ENCODE measurements at regions not wholly inside any gene's neighbourhood (a gene's known extent, or its start where the extent isn't known, plus 50 kb on each side); places are given as distances from the start of the nearest gene placed in this dataset.

GRCh38 chr3:89713196-89713595, 605.8 kb downstream of the EPHA3 start:
- Histone ChIP-seq H3K18ac (ENCODE audit: extremely low read depth, low read length) (no peak overlapping the region), H3K9ac (replicated peaks in 1 of 4; ENCODE audit: extremely low read depth in 1 of 4, low read depth in 3 of 4, low read length in 3 of 4) (no peak overlapping the region), H3K36me3 (ENCODE audit: control insufficient read depth in 2 of 4, insufficient read depth in 4 of 4, low read length in 3 of 4) (no peaks in the 10 kb centered on the region), H3K27ac (ENCODE audit: low read depth, low read length) (no peak overlapping the region), H4K5ac (ENCODE audit: insufficient read length, low read depth, low read length) (no peak overlapping the region), H3K4me3 (ENCODE audit: extremely low read depth in 1 of 4, insufficient read depth in 2 of 4, low read depth in 3 of 4, low read length in 4 of 4) (no peak overlapping the region), H2BK12ac (ENCODE audit: low read depth, low read length) (no peak overlapping the region), H3K4ac (replicated peaks; ENCODE audit: insufficient read length, low read depth, low read length) (no peak overlapping the region), H2BK15ac (ENCODE audit: low read length) (no peak overlapping the region), H4K91ac (replicated peaks; ENCODE audit: insufficient read length, low read length) (no peak overlapping the region), H3K4me2 (ENCODE audit: insufficient read depth in 1 of 2, low read depth in 2 of 2, low read length in 2 of 2) (no peak overlapping the region), H3K4me1 (replicated peaks in 1 of 4; ENCODE audit: control insufficient read depth in 3 of 4, insufficient read depth in 4 of 4, low read length in 3 of 4) (no peaks in the 10 kb centered on the region), H4K20me1 (replicated peaks in 1 of 2; ENCODE audit: control insufficient read depth in 1 of 2, insufficient read depth in 2 of 2, low read length in 2 of 2) (no peaks in the 10 kb centered on the region), H2BK20ac (ENCODE audit: low read length) (no peak overlapping the region), H2AFZ (ENCODE audit: low read length) (no peak overlapping the region), H2BK5ac (ENCODE audit: low read depth, low read length) (no peak overlapping the region), H3K27me3 (replicated peaks in 1 of 4; ENCODE audit: control insufficient read depth in 3 of 4, extremely low read depth in 1 of 4, insufficient read depth in 3 of 4, low read length in 3 of 4) (no peaks in the 10 kb centered on the region), H4K8ac (ENCODE audit: extremely low read depth, insufficient read depth, low read length) (no peak overlapping the region), H3K56ac (replicated peaks; ENCODE audit: insufficient read length, low read depth, low read length) (no peak overlapping the region), H3K14ac (ENCODE audit: insufficient read length) (no peak overlapping the region), H3K79me1 (ENCODE audit: low read depth, low read length) (no peaks in the 10 kb centered on the region), H2BK120ac (replicated peaks; ENCODE audit: low read depth, low read length) (no peak overlapping the region), H3K79me2 (ENCODE audit: control insufficient read depth in 1 of 2, insufficient read depth in 2 of 2, low read length in 2 of 2) (no peaks in the 10 kb centered on the region), H3K23ac (ENCODE audit: insufficient read length) (no peak overlapping the region), H3K23me2 (ENCODE audit: low read depth, low read length) (no peaks in the 10 kb centered on the region; the same call in 1 of the 2 replicates), H3K9me3 (ENCODE audit: insufficient read depth in 2 of 2, low read depth in 1 of 2, low read length in 1 of 2) (no peaks in the 10 kb centered on the region), H2AK5ac (ENCODE audit: low read depth, low read length) (no peak overlapping the region)
- POLR2A ChIA-PET (ENCODE audit: partially characterized antibody), result no interaction called here
- CTCF ChIA-PET (ENCODE audit: partially characterized antibody), result no interaction called here
- DNase-seq (ENCODE audit: low read depth in 1 of 2, low spot score in 2 of 2) (no peak), FAIRE-seq (no peak)
- 97% methylated on average over 3 of the region's 3 CpGs; no CpG with 5 or more reads in 1 of the 2 experiments for WGBS, 2 experiments (ENCODE audit: extremely low coverage in 1 of 2, insufficient coverage in 1 of 2, insufficient read length in 1 of 2, insufficient replicate concordance in 2 of 2, low coverage in 1 of 2, low lambda C conversion rate in 2 of 2, missing lambda C conversion rate in 1 of 2)
- TF ChIP-seq, protein P1, sequence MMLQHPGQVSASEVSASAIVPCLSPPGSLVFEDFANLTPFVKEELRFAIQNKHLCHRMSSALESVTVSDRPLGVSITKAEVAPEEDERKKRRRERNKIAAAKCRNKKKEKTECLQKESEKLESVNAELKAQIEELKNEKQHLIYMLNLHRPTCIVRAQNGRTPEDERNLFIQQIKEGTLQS (IDR thresholded peaks at IDR 0.05; ENCODE audit: insufficient read depth, low read depth, low read length), result no peak
- TF ChIP-seq TAF7 (optimal IDR thresholded peaks at IDR 0.05; ENCODE audit: borderline replicate concordance, low read depth, low read length) (no peak), CEBPB (IDR thresholded peaks at IDR 0.05; ENCODE audit: low read depth, low read length) (no peak), PHF8 (conservative IDR thresholded peaks at IDR 0.05; ENCODE audit: low read depth, low read length) (no peak), MAFK (IDR thresholded peaks at IDR 0.05; ENCODE audit: low read depth, low read length) (no peak), EP300 (IDR thresholded peaks at IDR 0.05; ENCODE audit: borderline replicate concordance in 1 of 2, low read depth in 2 of 2, low read length in 2 of 2) (no peak), KDM4A (IDR thresholded peaks at IDR 0.05; ENCODE audit: low read depth, low read length, severe bottlenecking) (no peak), GABPA (IDR thresholded peaks at IDR 0.05; ENCODE audit: borderline replicate concordance, insufficient read depth, low read length) (no peak), KDM1A (IDR thresholded peaks at IDR 0.05; ENCODE audit: borderline replicate concordance, low read length) (no peak), ATF2 (IDR thresholded peaks at IDR 0.05; ENCODE audit: low read length) (no peak), RXRA (IDR thresholded peaks at IDR 0.05; ENCODE audit: insufficient read depth, low read depth, low read length) (no peak), FOSL1 (IDR thresholded peaks at IDR 0.05; ENCODE audit: insufficient read depth, low read depth, low read length) (no peak)

Data from H1 (cell line).